GM12878 (cell line): ENCODE measurements at regions not wholly inside any gene's neighbourhood (a gene's known extent, or its start where the extent isn't known, plus 50 kb on each side); places are given as distances from the start of the nearest gene placed in this dataset.
A peak's percentile ranks its signal among the peaks of the same experiment; 100 is the strongest.

Experiments
- ATAC-seq: fragments of 200-7000 bp; cut with Tn5 transposase; 3 replicates; pipeline ENCODE4 v1.9.1; 2020; ENCODE audit warnings: mild to moderate bottlenecking, moderate library complexity
- BruUV-seq: library from RNA; stranded (reverse); fragments of 400-500 nt; replicated peaks from 2 replicates; lab custom pipeline; 2021; lab: Mats Ljungman, UMichigan
- CTCF ChIA-PET: fragments of 300-600 bp; sonication (Branson Sonifier 250); formaldehyde crosslinking; extraction: SDS; loops from one replicate; lab custom pipeline; 2021; ENCODE audit warnings: inconsistent platforms; lab: Yijun Ruan, JAX
- POLR2A ChIA-PET: fragments of 350-600 bp; formaldehyde crosslinking; extraction: SDS; loops from one replicate; lab custom pipeline; 2021; ENCODE audit warnings: inconsistent platforms; lab: Charles Lee
- RAD21 ChIA-PET: fragments of 300-600 bp; sonication (Branson Sonifier 250); formaldehyde crosslinking; loops from one replicate; lab custom pipeline; 2023; ENCODE audit warnings: antibody characterized with exemption; ENCODE audit not compliant: unreplicated experiment; lab: Charles Lee
- SMC1A ChIA-PET: fragments of 300-600 bp; sonication (Branson Sonifier 250); formaldehyde crosslinking; loops from one replicate; lab custom pipeline; 2023; ENCODE audit not compliant: unreplicated experiment, uncharacterized antibody; lab: Charles Lee
- DNase-seq: peaks from one replicate; pipeline ENCODE4 v3.0.0-alpha.2; 2011; ENCODE audit warnings: low read depth, low spot score
- FAIRE-seq: peaks from 3 replicates; lab custom pipeline; 2011; peaks lifted over from hg19 to GRCh38; lab: Jason Lieb, UNC
- H2AFZ ChIP-seq: 2 replicates; pipeline ENCODE4 v1.6.0; 2011; ENCODE audit warnings: low read depth, low read length, control low read depth; ENCODE audit not compliant: control insufficient read depth
- H3K27ac ChIP-seq: 2 replicates; pipeline ENCODE4 v1.5.1; 2011; ENCODE audit warnings: control low read depth; ENCODE audit not compliant: control insufficient read depth, insufficient read depth
- H3K27me3 ChIP-seq, 2 experiments: replicated peaks in 1 of 2; 2 replicates each; pipeline versions ENCODE4 v1.6.0 to v1.6.1; 2011; ENCODE audit warnings: low read length in 1 of 2; ENCODE audit not compliant: control insufficient read depth in 2 of 2, insufficient read depth in 2 of 2
- H3K36me3 ChIP-seq, 2 experiments: 2 replicates each; pipeline ENCODE4 v1.5.1; 2011; ENCODE audit warnings: low read length in 1 of 2; ENCODE audit not compliant: control insufficient read depth in 2 of 2, insufficient read depth in 2 of 2
- H3K4me1 ChIP-seq: 2 replicates; pipeline ENCODE4 v1.6.1; 2011; ENCODE audit warnings: mild to moderate bottlenecking, low read length, moderate library complexity, mixed read lengths; ENCODE audit not compliant: control insufficient read depth, insufficient read depth
- H3K4me2 ChIP-seq: 2 replicates; pipeline ENCODE4 v1.6.0; 2011; ENCODE audit warnings: control low read depth; ENCODE audit not compliant: control insufficient read depth, insufficient read depth
- H3K4me3 ChIP-seq: fragments of 200-600 bp; sonication (generic); 2 replicates; pipeline ENCODE4 v1.5.1; 2016
- H3K79me2 ChIP-seq: 2 replicates; pipeline ENCODE4 v1.6.0; 2011; ENCODE audit warnings: low read length; ENCODE audit not compliant: control insufficient read depth, insufficient read depth
- H3K9ac ChIP-seq: 2 replicates; pipeline ENCODE4 v1.8.0; 2011; ENCODE audit warnings: low read length, control low read depth, mixed read lengths; ENCODE audit not compliant: control insufficient read depth, insufficient read depth
- H3K9me3 ChIP-seq: replicated peaks from 3 replicates; pipeline ENCODE4 v1.5.1; 2011; ENCODE audit warnings: mild to moderate bottlenecking, low read length; ENCODE audit not compliant: control insufficient read depth, insufficient read depth
- H4K20me1 ChIP-seq: 2 replicates; pipeline ENCODE4 v1.6.0; 2011; ENCODE audit not compliant: control insufficient read depth, insufficient read depth
- BMI1 ChIP-seq: fragments of 450-650 bp; IDR thresholded peaks from 2 replicates; pipeline ENCODE4 v1.6.1; 2016; ENCODE audit warnings: mild to moderate bottlenecking, moderate library complexity, borderline replicate concordance
- EED ChIP-seq: sonication (generic); IDR thresholded peaks from 2 replicates; pipeline ENCODE4 v1.6.1; 2016; ENCODE audit warnings: antibody characterized with exemption, low read depth
- GABPA ChIP-seq: IDR thresholded peaks from 2 replicates; pipeline ENCODE4 v1.6.1; 2014; ENCODE audit warnings: antibody characterized with exemption, low read depth, mild to moderate bottlenecking, inconsistent platforms
- IKZF1 ChIP-seq: fragments of 450-650 bp; conservative IDR thresholded peaks from 2 replicates; pipeline ENCODE4 v1.6.1; 2017; ENCODE audit warnings: antibody characterized with exemption, mild to moderate bottlenecking
- KAT2A ChIP-seq: conservative IDR thresholded peaks from 2 replicates; pipeline ENCODE4 v1.6.1; 2011; ENCODE audit warnings: low read depth, low read length; ENCODE audit not compliant: control insufficient read depth
- RAD21 ChIP-seq: IDR thresholded peaks from 2 replicates; pipeline ENCODE4 v1.6.1; 2011; ENCODE audit warnings: mild to moderate bottlenecking, low read depth, low read length, moderate library complexity; ENCODE audit not compliant: insufficient read depth
- RFX5 ChIP-seq: IDR thresholded peaks from 2 replicates; pipeline ENCODE4 v1.6.1; 2011; ENCODE audit warnings: low read depth, low read length, improper control_type of control experiment
- SP1 ChIP-seq: IDR thresholded peaks from one replicate; pipeline ENCODE4 v1.6.1; 2011; ENCODE audit warnings: low read depth, low read length
- SPI1 ChIP-seq: IDR thresholded peaks from 2 replicates; pipeline ENCODE4 v1.6.1; 2011; ENCODE audit warnings: low read depth, mild to moderate bottlenecking, low read length, moderate library complexity, borderline replicate concordance; ENCODE audit not compliant: insufficient read depth
- WGBS: methylation state at CpG from one replicate; pipeline ENCODE4 v1.1.6; 2016; ENCODE audit warnings: low lambda C conversion rate; ENCODE audit not compliant: insufficient replicate concordance, insufficient coverage; ENCODE audit errors: missing lambda C conversion rate; 5-methylcytosine and 5-hydroxymethylcytosine counted together
- in situ Hi-C: fragments of 300-500 bp; cut with MboI; formaldehyde crosslinking; loops from 9 replicates; pipeline ENCODE4 v1.14.3; 2018; ENCODE audit warnings: mixed read lengths
- intact Hi-C: fragments of 100-400 bp; cut with micrococcal nuclease; formaldehyde crosslinking; loops from one replicate; pipeline ENCODE4 v1.14.2; 2022; ENCODE audit not compliant: unreplicated experiment
- TF ChIP-seq, protein P1 (sequence below): IDR thresholded peaks from 2 replicates; pipeline ENCODE4 v1.6.1; 2012; ENCODE audit warnings: improper control_type of control experiment, low read depth, low read length; ENCODE audit not compliant: insufficient replicate concordance

- TF ChIP-seq SPI1: peak; percentile 18; the same call in 1 of the 2 replicates
- TF ChIP-seq RAD21: no peak
- no peak for TF ChIP-seq BMI1
- TF ChIP-seq KAT2A: no peak
Observed at GRCh38 chr4:132827522-132827921, 321.6 kb upstream of the PCDH10 start (continued).

- BruUV-seq: no TSS peak
- ChIA-PET RAD21 (no interaction called here), SMC1A (no interaction called here), CTCF (no interaction called here), POLR2A (no interaction called here)
- ATAC-seq (no peak), DNase-seq (no peak), FAIRE-seq (no peak)
- H3K4me2 ChIP-seq: no peak overlapping the region
- no peak overlapping the region for H3K27ac ChIP-seq
- no peaks in the 10 kb centered on the region; the same call in 2 of the 3 replicates for H3K9me3 ChIP-seq
- WGBS: 31% methylated on average over 2 of the region's 2 CpGs
- no peaks in the 10 kb centered on the region for H3K36me3 ChIP-seq
- no peak overlapping the region for H3K4me3 ChIP-seq
- in situ Hi-C loops (no loop called here), intact Hi-C loops (no loop called here)
- TF ChIP-seq SP1 (no peak), RFX5 (no peak), IKZF1 (no peak)
- no peaks in the 10 kb centered on the region for H3K79me2 ChIP-seq
- no peaks in the 10 kb centered on the region for H3K27me3 ChIP-seq
- H3K9ac ChIP-seq: no peak overlapping the region
- H4K20me1 ChIP-seq: no peaks in the 10 kb centered on the region
- no peaks in the 10 kb centered on the region for H3K4me1 ChIP-seq
- no peak overlapping the region for H2AFZ ChIP-seq
Observed at GRCh38 chr4:132838244-132838643, 310.9 kb upstream of the PCDH10 start.

DNA sequence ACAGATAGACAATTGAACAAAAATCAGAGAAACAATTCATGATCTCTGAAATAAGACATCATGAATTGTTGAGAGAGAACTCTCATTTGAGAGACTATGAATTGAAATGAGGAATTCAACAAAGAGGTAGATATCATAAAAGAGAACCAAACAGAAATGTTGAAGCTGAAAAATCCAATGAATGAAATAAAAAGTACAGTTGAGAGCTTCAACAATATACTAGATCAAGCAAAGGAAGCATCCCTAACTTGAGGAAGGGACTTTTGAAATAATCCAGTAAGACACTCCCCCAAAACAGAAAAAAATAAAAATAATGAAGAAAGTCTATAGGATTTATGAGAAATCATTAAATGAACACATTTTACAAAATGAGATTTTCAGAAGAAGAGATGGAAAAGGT lies 310.0 kb upstream of the PCDH10 start:
- Histone ChIP-seq H3K27ac (no peak overlapping the region), H3K79me2 (no peaks in the 10 kb centered on the region), H3K9me3 (no peaks in the 10 kb centered on the region; the same call in 2 of the 3 replicates), H2AFZ (no peak overlapping the region), H3K4me3 (no peak overlapping the region), H3K4me2 (no peak overlapping the region), H3K27me3 (no peaks in the 10 kb centered on the region), H3K9ac (no peak overlapping the region), H4K20me1 (no peaks in the 10 kb centered on the region), H3K36me3 (no peaks in the 10 kb centered on the region), H3K4me1 (no peaks in the 10 kb centered on the region)
- ChIA-PET SMC1A (no interaction called here), RAD21 (no interaction called here), POLR2A (no interaction called here), CTCF (interaction anchor here (0.6 kb wide), 1 partner anchor 14 kb away, joined by 3 read pairs; no protein-coding TSS in a partner anchor)
- in situ Hi-C loops: no loop called here
- no peak for ATAC-seq
- no peak for FAIRE-seq
- intact Hi-C loops: no loop called here
- BruUV-seq: no TSS peak
- DNase-seq: no peak
- TF ChIP-seq EED (no peak), GABPA (no peak)
- TF ChIP-seq, protein P1, sequence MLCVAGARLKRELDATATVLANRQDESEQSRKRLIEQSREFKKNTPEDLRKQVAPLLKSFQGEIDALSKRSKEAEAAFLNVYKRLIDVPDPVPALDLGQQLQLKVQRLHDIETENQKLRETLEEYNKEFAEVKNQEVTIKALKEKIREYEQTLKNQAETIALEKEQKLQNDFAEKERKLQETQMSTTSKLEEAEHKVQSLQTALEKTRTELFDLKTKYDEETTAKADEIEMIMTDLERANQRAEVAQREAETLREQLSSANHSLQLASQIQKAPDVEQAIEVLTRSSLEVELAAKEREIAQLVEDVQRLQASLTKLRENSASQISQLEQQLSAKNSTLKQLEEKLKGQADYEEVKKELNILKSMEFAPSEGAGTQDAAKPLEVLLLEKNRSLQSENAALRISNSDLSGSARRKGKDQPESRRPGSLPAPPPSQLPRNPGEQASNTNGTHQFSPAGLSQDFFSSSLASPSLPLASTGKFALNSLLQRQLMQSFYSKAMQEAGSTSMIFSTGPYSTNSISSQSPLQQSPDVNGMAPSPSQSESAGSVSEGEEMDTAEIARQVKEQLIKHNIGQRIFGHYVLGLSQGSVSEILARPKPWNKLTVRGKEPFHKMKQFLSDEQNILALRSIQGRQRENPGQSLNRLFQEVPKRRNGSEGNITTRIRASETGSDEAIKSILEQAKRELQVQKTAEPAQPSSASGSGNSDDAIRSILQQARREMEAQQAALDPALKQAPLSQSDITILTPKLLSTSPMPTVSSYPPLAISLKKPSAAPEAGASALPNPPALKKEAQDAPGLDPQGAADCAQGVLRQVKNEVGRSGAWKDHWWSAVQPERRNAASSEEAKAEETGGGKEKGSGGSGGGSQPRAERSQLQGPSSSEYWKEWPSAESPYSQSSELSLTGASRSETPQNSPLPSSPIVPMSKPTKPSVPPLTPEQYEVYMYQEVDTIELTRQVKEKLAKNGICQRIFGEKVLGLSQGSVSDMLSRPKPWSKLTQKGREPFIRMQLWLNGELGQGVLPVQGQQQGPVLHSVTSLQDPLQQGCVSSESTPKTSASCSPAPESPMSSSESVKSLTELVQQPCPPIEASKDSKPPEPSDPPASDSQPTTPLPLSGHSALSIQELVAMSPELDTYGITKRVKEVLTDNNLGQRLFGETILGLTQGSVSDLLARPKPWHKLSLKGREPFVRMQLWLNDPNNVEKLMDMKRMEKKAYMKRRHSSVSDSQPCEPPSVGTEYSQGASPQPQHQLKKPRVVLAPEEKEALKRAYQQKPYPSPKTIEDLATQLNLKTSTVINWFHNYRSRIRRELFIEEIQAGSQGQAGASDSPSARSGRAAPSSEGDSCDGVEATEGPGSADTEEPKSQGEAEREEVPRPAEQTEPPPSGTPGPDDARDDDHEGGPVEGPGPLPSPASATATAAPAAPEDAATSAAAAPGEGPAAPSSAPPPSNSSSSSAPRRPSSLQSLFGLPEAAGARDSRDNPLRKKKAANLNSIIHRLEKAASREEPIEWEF: no peak
